Neural cell (in vitro differentiated cells): ENCODE measurements at regions not wholly inside any gene's neighbourhood (a gene's known extent, or its start where the extent isn't known, plus 50 kb on each side); places are given as distances from the start of the nearest gene placed in this dataset.

ENCODE experiments used
- H2AFZ ChIP-seq: fragments of 200-600, 300-800 bp; sonication (generic), shearing (Covaris generic); 2 replicates; pipeline ENCODE4 v1.6.0; 2014; ENCODE audit warnings: low read depth, mild to moderate bottlenecking, antibody characterized with exemption, low read length, moderate library complexity
- H3F3A ChIP-seq: fragments of 200-600 bp; shearing (Covaris generic); 2 replicates; pipeline ENCODE4 v1.6.1; 2016; ENCODE audit warnings: mild to moderate bottlenecking, moderate library complexity, mixed read lengths, antibody characterized with exemption, low read length; ENCODE audit not compliant: insufficient read depth, poor library complexity, severe bottlenecking
- H3K27ac ChIP-seq: fragments of 200-600, 300-800 bp; sonication (generic), shearing (Covaris generic); 2 replicates; pipeline ENCODE4 v1.5.1; 2014; ENCODE audit warnings: mild to moderate bottlenecking, low read length, moderate library complexity
- H3K27me3 ChIP-seq: fragments of 300-800, 200-600 bp; sonication (generic), shearing (Covaris generic); 2 replicates; pipeline ENCODE4 v1.6.0; 2014; ENCODE audit warnings: mild to moderate bottlenecking, low read depth, low read length, moderate library complexity; ENCODE audit not compliant: insufficient read depth
- H3K36me3 ChIP-seq: fragments of 300-800, 200-600 bp; sonication (generic), shearing (Covaris generic); 2 replicates; pipeline ENCODE4 v1.5.1; 2014; ENCODE audit warnings: mild to moderate bottlenecking, antibody characterized with exemption, low read length, moderate library complexity; ENCODE audit not compliant: insufficient read depth
- H3K4me2 ChIP-seq: fragments of 300-800, 200-600 bp; sonication (generic), shearing (Covaris generic); 2 replicates; pipeline ENCODE4 v1.6.0; 2014; ENCODE audit warnings: mild to moderate bottlenecking, low read length
- H3K4me3 ChIP-seq: fragments of 300-800, 200-600 bp; sonication (generic), shearing (Covaris generic); 2 replicates; pipeline ENCODE4 v1.5.1; 2014; ENCODE audit warnings: mild to moderate bottlenecking, low read length, moderate library complexity
- H3K79me2 ChIP-seq: fragments of 200-600 bp; shearing (Covaris generic); replicated peaks from 2 replicates; pipeline ENCODE4 v1.6.0; 2014; ENCODE audit warnings: mild to moderate bottlenecking, low read length, moderate library complexity; ENCODE audit not compliant: insufficient read depth
- H3K9ac ChIP-seq: fragments of 300-800, 200-600 bp; sonication (generic), shearing (Covaris generic); 2 replicates; pipeline ENCODE4 v1.6.1; 2016; ENCODE audit warnings: mild to moderate bottlenecking, low read length, mixed read lengths
- H3K9me2 ChIP-seq: fragments of 200-600 bp; shearing (Covaris generic); 2 replicates; pipeline ENCODE4 v1.6.1; 2016; ENCODE audit warnings: mild to moderate bottlenecking, low read length, mixed read lengths; ENCODE audit not compliant: insufficient read depth
- H3K9me3 ChIP-seq: fragments of 200-600, 300-800 bp; sonication (generic), shearing (Covaris generic); 2 replicates; pipeline ENCODE4 v1.6.1; 2016; ENCODE audit warnings: mild to moderate bottlenecking, mixed run types, low read length, moderate library complexity, mixed read lengths
- H4K20me1 ChIP-seq: fragments of 200-600 bp; shearing (Covaris generic); 2 replicates; pipeline ENCODE4 v1.6.1; 2016; ENCODE audit warnings: mild to moderate bottlenecking, mixed run types; ENCODE audit not compliant: insufficient read depth
- CTCF ChIP-seq: fragments of 450-650 bp; IDR thresholded peaks from 2 replicates; pipeline ENCODE4 v1.5.1; 2014; ENCODE audit warnings: antibody characterized with exemption, mild to moderate bottlenecking, moderate library complexity; ENCODE audit not compliant: poor library complexity, severe bottlenecking
- EP300 ChIP-seq: fragments of 450-650 bp; conservative IDR thresholded peaks from 2 replicates; pipeline ENCODE4 v1.6.1; 2014; ENCODE audit warnings: antibody characterized with exemption, mild to moderate bottlenecking, moderate library complexity; ENCODE audit not compliant: poor library complexity, severe bottlenecking
- EZH2 ChIP-seq: fragments of 200-600, 300-800 bp; shearing (Covaris generic), sonication (generic); IDR thresholded peaks from 2 replicates; pipeline ENCODE4 v1.6.1; 2014; ENCODE audit warnings: antibody characterized with exemption, low read length, borderline replicate concordance, mild to moderate bottlenecking; ENCODE audit not compliant: insufficient read depth, poor library complexity, severe bottlenecking
- MXI1 ChIP-seq: fragments of 450-650 bp; conservative IDR thresholded peaks from 2 replicates; pipeline ENCODE4 v1.6.1; 2014; ENCODE audit warnings: antibody characterized with exemption, mild to moderate bottlenecking; ENCODE audit not compliant: poor library complexity, severe bottlenecking
- POLR2AphosphoS5 ChIP-seq: IDR thresholded peaks from 2 replicates; pipeline ENCODE4 v1.6.1; 2012
- RAD21 ChIP-seq: fragments of 450-650 bp; conservative IDR thresholded peaks from 2 replicates; pipeline ENCODE4 v1.6.1; 2014; ENCODE audit warnings: antibody characterized with exemption, mild to moderate bottlenecking, moderate library complexity
- REST ChIP-seq: IDR thresholded peaks from 2 replicates; pipeline ENCODE4 v1.6.1; 2012; ENCODE audit warnings: borderline replicate concordance
- SMC3 ChIP-seq: fragments of 450-650 bp; conservative IDR thresholded peaks from 2 replicates; pipeline ENCODE4 v1.6.1; 2014; ENCODE audit warnings: antibody characterized with exemption, mild to moderate bottlenecking, moderate library complexity; ENCODE audit not compliant: poor library complexity
- TAF1 ChIP-seq: IDR thresholded peaks from 2 replicates; pipeline ENCODE4 v1.6.1; 2012; ENCODE audit warnings: low read depth

- Histone ChIP-seq H2AFZ (no peak overlapping the region), H3K79me2 (no peaks in the 10 kb centered on the region), H3K4me3 (no peak overlapping the region), H3K9me2 (no peaks in the 10 kb centered on the region), H4K20me1 (no peaks in the 10 kb centered on the region), H3K4me2 (no peak overlapping the region), H3K9me3 (no peaks in the 10 kb centered on the region), H3K36me3 (no peaks in the 10 kb centered on the region), H3K9ac (no peak overlapping the region), H3K27me3 (no peaks in the 10 kb centered on the region), H3K27ac (no peak overlapping the region), H3F3A (no peaks in the 10 kb centered on the region)
- TF ChIP-seq SMC3 (no peak), RAD21 (no peak), EZH2 (no peak), TAF1 (no peak), MXI1 (no peak), REST (no peak), POLR2AphosphoS5 (no peak), EP300 (no peak), CTCF (no peak)
These were observed 567.0 kb downstream of the PRKD1 start for GRCh38 chr14:29360656-29361055.

- Histone ChIP-seq H3F3A (no peaks in the 10 kb centered on the region), H3K27me3 (no peaks in the 10 kb centered on the region), H3K27ac (no peak overlapping the region), H3K9me2 (no peaks in the 10 kb centered on the region), H3K9ac (no peak overlapping the region), H3K4me2 (no peak overlapping the region), H3K9me3 (peaks cover 7% of the 10 kb centered on the region), H3K4me3 (no peak overlapping the region), H3K36me3 (no peaks in the 10 kb centered on the region), H2AFZ (no peak overlapping the region), H3K79me2 (no peaks in the 10 kb centered on the region), H4K20me1 (no peaks in the 10 kb centered on the region)
- TF ChIP-seq CTCF = no peak
- TF ChIP-seq SMC3 = no peak
- TF ChIP-seq REST = no peak
- no peak for TF ChIP-seq EZH2
- TF ChIP-seq TAF1 = no peak
- no peak for TF ChIP-seq MXI1
- no peak for TF ChIP-seq RAD21
- no peak for TF ChIP-seq POLR2AphosphoS5
- no peak for TF ChIP-seq EP300
These were observed 557.6 kb downstream of the PRKD1 start for GRCh38 chr14:29370024-29370423.
